RCC 7860 (cell line): ENCODE measurements at regions not wholly inside any gene's neighbourhood (a gene's known extent, or its start where the extent isn't known, plus 50 kb on each side); places are given as distances from the start of the nearest gene placed in this dataset.
"Not testable (repeated sequence)": the region's sequence is repeated elsewhere in the genome, so short reads cannot be mapped to it uniquely, and the experiment has no call there.

Experiments
- DNase-seq: peaks from one replicate; pipeline ENCODE4 v3.0.0-alpha.2; 2015; ENCODE audit warnings: low spot score
- FAIRE-seq: peaks from 2 replicates; lab custom pipeline; 2012; peaks lifted over from hg19 to GRCh38; lab: Jason Lieb, UNC

GRCh38 chr2:21908712-21909380 is 785.1 kb downstream of the TDRD15 start:
- not testable (repeated sequence) for FAIRE-seq, DNase-seq

GRCh38 chr2:21910832-21911507 is 787.2 kb downstream of the TDRD15 start:
- DNase-seq (no peak), FAIRE-seq (no peak)

DNA sequence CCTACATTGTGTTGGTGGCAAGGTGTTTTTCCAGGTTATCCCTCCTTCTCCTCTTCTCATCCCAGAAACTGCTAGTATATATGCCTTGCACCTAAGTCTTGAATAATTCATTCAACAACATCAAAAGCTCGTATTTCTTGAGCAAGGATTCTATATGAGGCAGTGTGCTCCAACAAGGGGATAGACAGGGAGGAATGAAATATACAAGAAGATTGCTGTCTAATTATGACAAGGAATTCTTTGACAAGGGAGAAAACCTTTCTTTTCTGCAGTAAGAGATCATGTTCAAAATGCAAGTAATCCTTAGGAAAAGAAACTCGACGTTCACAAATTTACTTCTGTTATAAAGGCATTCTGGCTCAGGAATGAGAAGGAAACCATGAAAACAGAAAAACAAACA is 788.6 kb downstream of the TDRD15 start:
- FAIRE-seq (no peak), DNase-seq (no peak)

- DNase-seq: no peak
Measured at GRCh38 chr2:21915201-21915600, 791.4 kb downstream of the TDRD15 start.

GRCh38 chr2:21916934-21917522 is 793.3 kb downstream of the TDRD15 start:
- FAIRE-seq (no peak), DNase-seq (no peak)

More at GRCh38 chr2:21915201-21915600, 791.4 kb downstream of the TDRD15 start:
- no peak for FAIRE-seq

DNA sequence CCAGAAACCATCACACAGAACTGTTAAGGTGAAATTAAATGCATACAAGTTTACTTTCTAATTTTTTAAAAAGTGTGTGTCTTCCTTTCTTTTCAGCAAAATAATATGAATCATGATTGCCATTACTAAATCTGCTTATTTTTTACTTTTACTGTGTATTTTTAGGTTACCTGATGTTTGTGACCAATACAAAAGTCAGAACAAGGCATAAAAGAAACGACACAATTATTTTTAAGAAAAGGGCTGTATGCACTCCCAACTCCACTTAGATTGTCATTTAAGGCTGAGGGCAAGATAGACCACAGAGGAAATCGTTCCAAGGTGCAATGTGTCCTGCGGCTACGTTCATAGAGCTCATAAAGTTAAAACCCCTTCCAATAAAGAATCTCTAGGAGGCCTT is 797.0 kb downstream of the TDRD15 start:
- FAIRE-seq: no peak
- DNase-seq: no peak

DNA sequence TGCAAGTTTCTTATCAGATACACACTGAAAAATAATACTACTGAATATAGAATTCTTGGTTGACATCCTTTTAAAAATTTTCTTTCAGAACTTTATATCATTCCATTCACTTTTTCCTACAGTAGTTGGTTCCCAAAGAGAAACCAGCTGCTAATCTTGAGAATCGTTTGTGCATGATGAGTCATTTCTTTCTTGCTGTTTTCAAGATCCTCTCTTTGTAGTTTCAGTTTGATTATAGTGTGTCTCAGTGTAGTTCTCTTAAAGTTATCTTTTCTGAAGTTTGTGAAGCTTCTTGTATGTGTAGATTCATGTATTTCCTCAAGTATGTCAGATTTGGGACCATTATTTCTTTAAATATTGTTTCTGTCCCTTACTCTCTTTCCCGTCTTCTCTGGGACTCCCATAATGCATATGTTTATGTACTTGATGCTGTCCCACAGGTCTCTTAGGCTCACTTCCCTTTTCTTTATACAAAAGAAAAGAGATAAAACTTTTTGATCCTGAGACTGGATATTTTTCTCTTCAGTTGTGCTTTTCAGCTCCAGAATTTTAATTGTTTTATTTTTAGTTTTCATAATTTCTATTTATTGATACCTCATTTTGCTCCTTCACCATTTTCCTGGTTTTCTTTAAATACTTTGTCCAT is 801.0 kb downstream of the TDRD15 start:
- DNase-seq (no peak), FAIRE-seq (no peak)

- DNase-seq (no peak), FAIRE-seq (no peak)
Measured at GRCh38 chr2:21928292-21928691, 804.5 kb downstream of the TDRD15 start.

DNA sequence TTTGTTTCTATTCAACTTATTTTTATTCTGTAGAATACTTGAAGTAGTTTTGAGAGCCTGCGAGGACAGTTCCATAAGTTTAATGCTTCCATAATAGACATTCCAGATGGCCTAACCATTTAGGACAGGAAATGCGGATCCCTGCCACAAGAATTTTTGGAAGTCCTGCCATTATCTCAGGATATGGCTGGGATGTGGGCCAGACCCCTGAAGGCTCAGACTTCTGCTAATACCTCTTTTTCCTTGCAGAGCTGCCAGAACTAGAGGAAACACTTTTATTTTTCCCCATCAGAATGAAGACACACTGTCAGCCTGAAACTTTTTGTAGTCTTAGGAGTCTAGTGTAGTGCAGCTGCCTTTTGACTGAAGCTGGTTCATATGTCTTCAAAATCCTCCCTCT is 806.5 kb downstream of the TDRD15 start:
- no peak for FAIRE-seq
- no peak for DNase-seq

GRCh38 chr2:21939967-21940366 is 816.2 kb downstream of the TDRD15 start:
- DNase-seq (no peak), FAIRE-seq (no peak)

GRCh38 chr2:21944536-21944935 is 820.8 kb downstream of the TDRD15 start:
- FAIRE-seq: no peak
- no peak for DNase-seq

- DNase-seq: no peak
- FAIRE-seq: no peak
Measured at GRCh38 chr2:21945658-21946057, 821.9 kb downstream of the TDRD15 start.

- DNase-seq (no peak), FAIRE-seq (no peak)
Measured at GRCh38 chr2:21947046-21947445, 823.3 kb downstream of the TDRD15 start.

- FAIRE-seq: no peak
Measured at GRCh38 chr2:21966139-21966538, 842.4 kb downstream of the TDRD15 start.

DNA sequence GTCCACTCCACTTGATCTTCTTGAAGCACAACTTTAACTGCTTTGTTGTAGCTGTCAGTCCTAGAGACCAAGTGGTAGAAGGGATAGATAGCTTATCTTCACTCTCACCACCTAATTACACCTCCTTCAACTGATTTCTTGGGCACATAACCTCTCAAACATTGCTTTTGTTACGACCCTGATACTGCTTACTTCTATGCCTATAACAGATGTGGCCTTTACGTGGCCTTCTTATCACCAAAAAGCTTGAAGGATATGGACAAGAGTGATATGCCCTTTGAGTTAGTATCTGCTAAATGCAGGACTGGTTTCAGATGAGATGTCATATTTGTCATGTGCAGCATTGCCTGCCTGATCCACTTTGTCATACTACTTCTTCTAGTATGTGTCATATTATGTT is 847.2 kb downstream of the TDRD15 start:
- no peak for DNase-seq
- no peak for FAIRE-seq

More at GRCh38 chr2:21966139-21966538, 842.4 kb downstream of the TDRD15 start:
- no peak for DNase-seq

GRCh38 chr2:21972586-21972985 is 848.8 kb downstream of the TDRD15 start:
- no peak for DNase-seq
- no peak for FAIRE-seq

- DNase-seq (no peak), FAIRE-seq (no peak)
Measured at GRCh38 chr2:21981127-21981526, 857.4 kb downstream of the TDRD15 start.

DNA sequence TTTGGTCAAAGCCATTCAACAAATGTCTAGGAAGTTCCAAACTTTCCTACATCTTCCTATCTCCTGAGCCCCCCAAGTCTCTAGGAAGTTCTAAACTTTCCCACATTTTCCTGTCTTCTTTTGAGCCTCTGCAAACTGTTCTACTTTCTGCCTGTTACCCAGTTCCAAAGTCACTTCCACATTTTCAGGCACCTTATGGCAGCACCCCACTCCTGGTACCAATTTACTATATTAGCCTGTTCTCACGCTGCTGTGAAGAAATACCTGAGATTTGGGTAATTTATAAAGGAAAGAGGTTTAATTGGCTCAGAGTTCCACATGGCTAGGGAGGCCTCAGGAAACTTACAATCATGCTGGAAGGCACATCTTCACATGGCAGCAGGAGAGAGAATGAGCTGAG is 869.2 kb downstream of the TDRD15 start:
- FAIRE-seq: no peak
- no peak for DNase-seq

DNA sequence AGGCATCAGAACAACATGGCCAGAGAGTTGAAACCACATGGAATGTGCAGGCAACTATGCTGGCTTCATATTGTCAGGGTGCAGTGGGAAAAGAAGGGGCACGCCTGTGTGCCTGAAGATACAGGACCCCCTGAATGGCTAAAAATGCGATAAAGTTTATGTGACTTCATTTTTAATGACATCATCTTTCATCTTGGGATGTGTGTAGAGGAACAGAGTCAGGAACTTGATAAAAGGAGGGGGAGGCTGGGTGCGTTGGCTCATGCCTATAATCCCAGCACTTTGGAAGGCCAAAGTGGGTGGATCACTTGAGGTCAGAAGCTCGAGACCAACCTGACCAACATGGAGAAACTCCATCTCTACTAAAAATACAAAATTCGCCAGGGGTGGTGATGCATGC is 872.6 kb downstream of the TDRD15 start:
- no peak for DNase-seq
- FAIRE-seq: no peak

DNA sequence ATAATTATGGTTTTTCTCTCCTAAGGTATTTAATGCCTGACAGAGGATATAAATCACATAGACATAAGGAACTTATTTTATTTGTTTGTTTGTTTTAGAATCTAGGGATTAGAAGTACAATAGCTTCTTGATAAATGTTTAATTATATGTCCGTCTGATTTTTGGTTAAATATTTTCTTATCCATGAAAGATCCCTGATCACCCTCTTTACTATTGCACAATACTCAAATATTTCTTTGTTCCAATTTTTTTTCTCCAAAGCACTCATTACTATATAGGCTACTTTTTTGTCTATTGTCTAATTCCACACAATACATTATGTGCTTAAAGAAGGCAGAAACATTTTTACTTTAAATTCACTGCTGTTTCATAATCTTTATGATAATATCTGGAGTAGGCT is 875.8 kb downstream of the TDRD15 start:
- FAIRE-seq (no peak), DNase-seq (no peak)

GRCh38 chr2:22002066-22002465 is 878.3 kb downstream of the TDRD15 start:
- FAIRE-seq (no peak), DNase-seq (no peak)

GRCh38 chr2:22003270-22003669 is 879.5 kb downstream of the TDRD15 start:
- FAIRE-seq (no peak), DNase-seq (no peak)
